Erythroblast (primary cell): ENCODE measurements at regions not wholly inside any gene's neighbourhood (a gene's known extent, or its start where the extent isn't known, plus 50 kb on each side); places are given as distances from the start of the nearest gene placed in this dataset.

Source experiments
- GATA1 ChIP-seq: IDR thresholded peaks from 2 replicates; pipeline ENCODE4 v1.6.1; 2011; ENCODE audit warnings: low read depth, mild to moderate bottlenecking, control low read depth, low read length, moderate library complexity
- POLR2A ChIP-seq: IDR thresholded peaks from 2 replicates; pipeline ENCODE4 v1.6.1; 2011; ENCODE audit warnings: mild to moderate bottlenecking, low read length

DNA sequence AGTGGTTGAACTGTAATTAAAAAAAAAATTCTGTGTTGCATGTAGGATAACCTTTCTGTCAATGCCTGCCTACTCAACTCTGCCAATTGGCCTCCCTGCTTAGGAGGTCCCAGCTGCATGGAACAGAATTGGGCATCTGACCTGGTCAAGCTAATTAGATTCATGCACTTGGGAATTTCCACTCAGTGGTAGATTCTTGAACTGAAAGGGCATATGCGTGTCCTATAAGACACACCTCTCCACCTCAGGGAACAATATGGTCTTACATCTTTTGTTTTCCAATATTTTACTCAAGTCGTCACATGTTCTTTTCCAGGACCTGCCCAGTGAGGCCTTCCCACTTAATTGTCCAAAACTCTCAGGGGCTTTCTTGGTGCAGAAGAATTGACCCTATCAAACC is 68.1 kb upstream of the TLK1 start:
- TF ChIP-seq POLR2A = no peak
- TF ChIP-seq GATA1 = no peak
